H1 (cell line): ENCODE measurements at regions not wholly inside any gene's neighbourhood (a gene's known extent, or its start where the extent isn't known, plus 50 kb on each side); places are given as distances from the start of the nearest gene placed in this dataset.
"Not testable (repeated sequence)": the region's sequence is repeated elsewhere in the genome, so short reads cannot be mapped to it uniquely, and the experiment has no call there.

Source experiments
- CTCF ChIA-PET: fragments of 300-600 bp; sonication (Branson Sonifier 250); formaldehyde crosslinking; loops from one replicate; lab custom pipeline; 2021; ENCODE audit not compliant: partially characterized antibody; lab: Charles Lee
- POLR2A ChIA-PET: fragments of 300-600 bp; sonication (Branson Sonifier 250); formaldehyde crosslinking; loops from one replicate; lab custom pipeline; 2021; ENCODE audit warnings: inconsistent platforms; ENCODE audit not compliant: partially characterized antibody; lab: Charles Lee
- DNase-seq, 2 experiments: peaks; one replicate each; pipeline versions ENCODE4 v3.0.0 to v3.0.0-alpha.2; 2010 to 2022; ENCODE audit warnings: low spot score in 2 of 2, low read depth in 1 of 2, mixed read lengths in 1 of 2
- FAIRE-seq: peaks from 2 replicates; lab custom pipeline; 2011; peaks lifted over from hg19 to GRCh38; lab: Jason Lieb, UNC
- H2AFZ ChIP-seq: 2 replicates; pipeline ENCODE4 v1.8.1; 2012; ENCODE audit warnings: low read length, inconsistent platforms
- H2AK5ac ChIP-seq: 2 replicates; pipeline ENCODE4 v1.6.1; 2013; ENCODE audit warnings: low read depth, low read length
- H2BK120ac ChIP-seq: replicated peaks from 2 replicates; pipeline ENCODE3; 2013; ENCODE audit warnings: low read depth, low read length, inconsistent platforms
- H2BK12ac ChIP-seq: 2 replicates; pipeline ENCODE4 v1.6.1; 2013; ENCODE audit warnings: low read depth, low read length
- H2BK15ac ChIP-seq: 2 replicates; pipeline ENCODE4 v1.6.1; 2013; ENCODE audit warnings: low read length
- H2BK20ac ChIP-seq: 2 replicates; pipeline ENCODE4 v1.6.1; 2013; ENCODE audit warnings: low read length
- H2BK5ac ChIP-seq: 2 replicates; pipeline ENCODE4 v1.6.1; 2013; ENCODE audit warnings: low read depth, low read length
- H3K14ac ChIP-seq: 2 replicates; pipeline ENCODE4 v1.6.1; 2013; ENCODE audit warnings: inconsistent platforms; ENCODE audit not compliant: insufficient read length
- H3K18ac ChIP-seq: 2 replicates; pipeline ENCODE4 v1.6.1; 2013; ENCODE audit warnings: low read length; ENCODE audit errors: extremely low read depth
- H3K23ac ChIP-seq: 2 replicates; pipeline ENCODE4 v1.6.1; 2013; ENCODE audit warnings: inconsistent platforms; ENCODE audit not compliant: insufficient read length
- H3K23me2 ChIP-seq: 2 replicates; pipeline ENCODE4 v1.6.1; 2013; ENCODE audit warnings: low read depth, low read length
- H3K27ac ChIP-seq: 2 replicates; pipeline ENCODE4 v1.6.1; 2011; ENCODE audit warnings: low read depth, low read length, inconsistent platforms
- H3K27me3 ChIP-seq, 4 experiments: replicated peaks in 1 of 4; 1 replicate in 1 of 4; 2 replicates in 3 of 4; pipeline versions ENCODE4 v1.6.1 to v1.8.1; 2011 to 2013; ENCODE audit warnings: low read length in 3 of 4, mild to moderate bottlenecking in 3 of 4, inconsistent platforms in 2 of 4, mixed read lengths in 2 of 4, moderate library complexity in 1 of 4; ENCODE audit not compliant: control insufficient read depth in 3 of 4, insufficient read depth in 3 of 4; ENCODE audit errors: extremely low read depth in 1 of 4
- H3K36me3 ChIP-seq, 4 experiments: 2 replicates each; pipeline versions ENCODE4 v1.6.1 to v1.8.1; 2011 to 2013; ENCODE audit warnings: mild to moderate bottlenecking in 4 of 4, low read length in 3 of 4, moderate library complexity in 2 of 4, control low read depth in 1 of 4, inconsistent platforms in 1 of 4; ENCODE audit not compliant: insufficient read depth in 4 of 4, control insufficient read depth in 2 of 4
- H3K4ac ChIP-seq: replicated peaks from 2 replicates; pipeline ENCODE3; 2013; ENCODE audit warnings: low read length, low read depth, mixed read lengths, inconsistent platforms; ENCODE audit not compliant: insufficient read length
- H3K4me1 ChIP-seq, 4 experiments: replicated peaks in 1 of 4; 1 replicate in 1 of 4; 2 replicates in 3 of 4; pipeline versions ENCODE4 v1.6.1 to v1.8.1; 2011 to 2013; ENCODE audit warnings: low read length in 3 of 4, inconsistent platforms in 2 of 4, mixed read lengths in 1 of 4; ENCODE audit not compliant: insufficient read depth in 4 of 4, control insufficient read depth in 3 of 4
- H3K4me2 ChIP-seq, 2 experiments: 2 replicates each; pipeline versions ENCODE4 v1.6.1 to v1.8.1; 2011 to 2013; ENCODE audit warnings: low read depth in 2 of 2, low read length in 2 of 2, control low read depth in 1 of 2, inconsistent platforms in 1 of 2, mild to moderate bottlenecking in 1 of 2; ENCODE audit not compliant: insufficient read depth in 1 of 2
- H3K4me3 ChIP-seq, 4 experiments: fragments of 200-600, 300-600 bp in 1 of 4; sonication (generic), shearing (Covaris generic), sonication (Bioruptor Twin) in 1 of 4; 2 replicates each; pipeline versions ENCODE4 v1.5.1 to v1.8.1; 2011 to 2016; ENCODE audit warnings: low read length in 4 of 4, low read depth in 3 of 4, control low read depth in 2 of 4, inconsistent platforms in 2 of 4, mild to moderate bottlenecking in 2 of 4, mixed read lengths in 1 of 4, moderate library complexity in 1 of 4; ENCODE audit not compliant: insufficient read depth in 2 of 4; ENCODE audit errors: extremely low read depth in 1 of 4
- H3K56ac ChIP-seq: replicated peaks from 2 replicates; pipeline ENCODE3; 2013; ENCODE audit warnings: low read depth, mild to moderate bottlenecking, mixed read lengths, low read length, inconsistent platforms; ENCODE audit not compliant: insufficient read length
- H3K79me1 ChIP-seq: 2 replicates; pipeline ENCODE4 v1.6.1; 2013; ENCODE audit warnings: low read depth, low read length, control low read depth
- H3K79me2 ChIP-seq, 2 experiments: 2 replicates each; pipeline versions ENCODE4 v1.6.1 to v1.8.1; 2012 to 2013; ENCODE audit warnings: low read length in 2 of 2, mild to moderate bottlenecking in 2 of 2, inconsistent platforms in 1 of 2; ENCODE audit not compliant: insufficient read depth in 2 of 2, control insufficient read depth in 1 of 2
- H3K9ac ChIP-seq, 4 experiments: replicated peaks in 1 of 4; 1 replicate in 1 of 4; 2 replicates in 3 of 4; pipeline versions ENCODE4 v1.6.1 to v1.8.1; 2011 to 2013; ENCODE audit warnings: low read depth in 3 of 4, low read length in 3 of 4, control low read depth in 2 of 4, mild to moderate bottlenecking in 2 of 4, moderate library complexity in 2 of 4, inconsistent platforms in 1 of 4; ENCODE audit errors: extremely low read depth in 1 of 4
- H3K9me3 ChIP-seq, 2 experiments: 2 replicates each; pipeline versions ENCODE4 v1.6.1 to v1.8.1; 2012 to 2013; ENCODE audit warnings: mild to moderate bottlenecking in 2 of 2, moderate library complexity in 2 of 2, control low read depth in 1 of 2, inconsistent platforms in 1 of 2, low read depth in 1 of 2, low read length in 1 of 2, mixed read lengths in 1 of 2; ENCODE audit not compliant: insufficient read depth in 2 of 2
- H4K20me1 ChIP-seq, 2 experiments: replicated peaks in 1 of 2; 2 replicates each; pipeline versions ENCODE3 to v1.8.1; 2011 to 2013; ENCODE audit warnings: inconsistent platforms in 2 of 2, low read length in 2 of 2, mild to moderate bottlenecking in 1 of 2; ENCODE audit not compliant: insufficient read depth in 2 of 2, control insufficient read depth in 1 of 2
- H4K5ac ChIP-seq: 2 replicates; pipeline ENCODE4 v1.6.1; 2013; ENCODE audit warnings: low read length, low read depth, mixed read lengths, inconsistent platforms; ENCODE audit not compliant: insufficient read length
- H4K8ac ChIP-seq: 2 replicates; pipeline ENCODE4 v1.8.0; 2013; ENCODE audit warnings: mild to moderate bottlenecking, moderate library complexity, low read length, inconsistent platforms; ENCODE audit not compliant: insufficient read depth; ENCODE audit errors: extremely low read depth
- H4K91ac ChIP-seq: replicated peaks from 2 replicates; pipeline ENCODE3; 2013; ENCODE audit warnings: low read length, mixed read lengths, inconsistent platforms; ENCODE audit not compliant: insufficient read length
- WGBS, 2 experiments: shearing (Covaris generic) in 1 of 2; methylation state at CpG; one replicate each; pipeline versions ENCODE4 v1.1.6 to v1.1.7; 2013 to 2015; ENCODE audit warnings: low lambda C conversion rate in 2 of 2, mixed read lengths in 2 of 2, inconsistent platforms in 1 of 2, low coverage in 1 of 2, missing lambda C conversion rate in 1 of 2; ENCODE audit not compliant: insufficient replicate concordance in 2 of 2, insufficient coverage in 1 of 2, insufficient read length in 1 of 2; ENCODE audit errors: extremely low coverage in 1 of 2, missing lambda C conversion rate in 1 of 2; 5-methylcytosine and 5-hydroxymethylcytosine counted together

DNA sequence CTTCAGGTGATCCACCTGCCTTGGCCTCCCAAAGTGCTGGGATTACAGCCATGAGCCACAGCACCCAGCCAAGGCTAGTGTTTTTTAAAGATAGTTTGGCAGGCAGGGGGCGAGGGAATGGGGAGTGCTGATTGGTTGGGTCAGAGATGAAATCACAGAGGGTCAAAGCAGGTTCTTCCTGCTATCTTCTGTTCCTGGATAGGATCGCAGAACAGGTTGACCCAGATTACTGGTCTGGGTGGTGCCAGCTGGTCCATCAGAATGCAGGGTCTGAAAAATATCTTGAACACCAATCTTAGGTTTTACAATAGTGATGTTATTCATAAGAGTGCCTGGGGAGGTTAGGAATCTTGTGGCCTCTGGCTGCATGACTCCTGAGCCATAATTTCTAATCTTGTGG is 272.2 kb downstream of the CD83 start:
- not testable (repeated sequence) for H3K27me3 ChIP-seq, H4K8ac ChIP-seq, H3K4ac ChIP-seq, H3K79me1 ChIP-seq, H3K4me3 ChIP-seq, H2BK15ac ChIP-seq, H3K27ac ChIP-seq, H3K14ac ChIP-seq, H2BK120ac ChIP-seq, H3K79me2 ChIP-seq, H3K9ac ChIP-seq, H3K4me2 ChIP-seq, H3K56ac ChIP-seq, H3K4me1 ChIP-seq, H4K20me1 ChIP-seq, H3K23me2 ChIP-seq, H4K91ac ChIP-seq, H2AK5ac ChIP-seq, H2AFZ ChIP-seq, H2BK20ac ChIP-seq, H4K5ac ChIP-seq, H3K23ac ChIP-seq, DNase-seq, H3K36me3 ChIP-seq, H2BK12ac ChIP-seq, H3K9me3 ChIP-seq, H3K18ac ChIP-seq, FAIRE-seq, H2BK5ac ChIP-seq
- ChIA-PET CTCF (interaction anchor here (0.9 kb wide), 1 partner anchor 10 kb away, joined by 3 read pairs; no protein-coding TSS in a partner anchor), POLR2A (interaction anchor here (0.6 to 2.1 kb wide), 2 partner anchors 10 to 914 kb away, joined by 3 to 8 read pairs; no protein-coding TSS in a partner anchor)
- 83% methylated on average over 2 of the region's 2 CpGs; no CpG with 5 or more reads in 1 of the 2 experiments for WGBS, 2 experiments
